GM19467 (cell line): ENCODE measurements at regions not wholly inside any gene's neighbourhood (a gene's known extent, or its start where the extent isn't known, plus 50 kb on each side); places are given as distances from the start of the nearest gene placed in this dataset.
"Not testable (repeated sequence)": the region's sequence is repeated elsewhere in the genome, so short reads cannot be mapped to it uniquely, and the experiment has no call there.

Source experiments
- ATAC-seq: cut with Tn5 transposase; IDR thresholded peaks from one replicate; pipeline ENCODE4 v1.9.1; 2021; ENCODE audit warnings: mild to moderate bottlenecking, moderate library complexity; ENCODE audit not compliant: unreplicated experiment

DNA sequence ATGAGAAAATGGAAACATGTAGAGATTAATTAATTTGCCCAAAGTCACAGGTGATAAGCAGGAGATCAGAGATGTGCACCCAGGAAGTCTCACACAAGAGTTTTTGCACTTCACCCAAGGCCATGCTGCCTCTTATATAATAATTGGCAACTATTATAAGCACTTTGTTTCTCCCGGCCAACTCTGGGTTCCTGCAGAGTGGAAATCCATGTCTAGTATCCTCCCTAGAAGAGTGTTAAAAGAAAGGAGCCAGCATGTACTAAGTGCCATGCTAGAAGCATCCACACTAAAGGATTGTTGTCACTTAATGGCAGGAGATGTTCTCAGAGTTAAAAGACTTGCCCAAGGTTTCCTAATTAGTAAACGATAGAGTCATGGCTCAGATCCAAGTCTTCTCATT, 470.3 kb downstream of the OMA1 start:
- no peak for ATAC-seq

DNA sequence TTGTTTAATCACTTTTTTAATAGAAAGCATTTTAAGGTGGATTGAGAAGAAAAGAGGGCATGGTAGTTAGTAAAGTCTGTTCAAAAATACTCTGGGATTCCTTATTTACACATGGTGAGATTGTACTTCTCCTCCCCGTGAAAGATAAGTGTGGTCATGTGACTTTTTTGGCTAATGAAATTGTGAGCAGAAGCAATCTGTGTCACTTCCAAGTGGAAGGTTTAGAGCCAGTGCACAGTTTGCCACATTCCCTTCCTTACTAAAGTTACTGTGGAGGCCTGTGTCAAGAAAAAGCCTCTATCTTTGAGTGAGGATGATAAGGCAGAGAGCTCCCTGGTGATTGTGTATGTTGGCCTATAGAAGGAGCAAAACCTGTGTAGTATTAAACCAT, 471.3 kb downstream of the OMA1 start:
- no peak for ATAC-seq

DNA sequence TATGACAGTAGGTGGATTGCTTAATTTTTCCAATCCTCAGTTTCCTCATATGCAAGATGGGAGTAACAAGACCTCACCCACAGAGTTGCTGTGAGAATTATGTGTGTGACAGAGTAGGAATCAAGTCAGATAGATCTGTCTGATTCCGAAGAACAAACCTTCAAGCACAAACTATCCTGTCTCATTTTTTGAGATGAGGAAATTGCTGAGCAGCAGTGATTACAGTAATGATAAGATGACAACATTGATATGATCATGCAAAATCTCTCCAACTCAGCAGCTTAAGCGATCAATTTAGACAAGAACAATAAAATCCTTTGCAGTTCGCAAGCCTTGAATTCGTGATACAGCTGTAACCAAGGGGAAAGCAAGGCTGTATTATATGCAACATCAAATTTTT, 474.1 kb downstream of the OMA1 start:
- no peak for ATAC-seq

DNA sequence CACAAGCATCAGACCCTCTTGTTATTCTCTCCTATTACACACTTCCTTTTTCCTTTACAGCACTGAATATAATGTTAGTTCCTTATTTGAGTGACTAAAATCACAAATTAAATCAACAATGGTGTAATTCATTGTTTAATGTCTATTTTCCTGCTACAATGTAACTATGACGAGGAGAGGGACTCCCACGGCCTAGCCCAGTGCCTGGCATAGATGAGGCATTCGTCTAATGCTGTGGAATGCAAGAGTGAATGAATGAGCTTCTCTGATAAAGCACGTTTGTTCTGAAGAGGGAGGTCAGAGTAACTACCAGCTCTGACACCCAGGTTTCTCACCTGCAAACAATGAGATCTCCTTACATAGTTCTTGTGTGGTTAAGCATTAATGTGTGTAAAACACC, 479.4 kb downstream of the OMA1 start:
- no peak for ATAC-seq

DNA sequence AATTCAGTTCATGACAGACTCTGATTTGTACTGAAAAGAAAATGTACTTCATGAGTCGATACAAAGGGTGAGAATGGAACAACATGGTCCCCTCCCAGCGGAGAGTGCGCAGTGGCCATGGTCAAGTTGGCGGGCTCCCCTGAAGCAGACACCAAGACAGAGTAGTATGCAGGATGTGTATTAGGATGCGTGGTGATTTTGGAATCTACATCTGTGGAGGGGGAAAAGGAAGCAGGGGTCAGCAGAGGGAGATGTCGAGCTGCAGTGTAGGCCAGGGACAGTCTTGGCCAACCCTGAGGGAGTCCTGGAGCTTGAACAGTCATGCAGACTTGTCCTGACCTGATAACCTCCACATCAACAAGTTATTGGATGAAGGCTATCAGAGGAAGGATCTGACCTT, 481.0 kb downstream of the OMA1 start:
- ATAC-seq: no peak

DNA sequence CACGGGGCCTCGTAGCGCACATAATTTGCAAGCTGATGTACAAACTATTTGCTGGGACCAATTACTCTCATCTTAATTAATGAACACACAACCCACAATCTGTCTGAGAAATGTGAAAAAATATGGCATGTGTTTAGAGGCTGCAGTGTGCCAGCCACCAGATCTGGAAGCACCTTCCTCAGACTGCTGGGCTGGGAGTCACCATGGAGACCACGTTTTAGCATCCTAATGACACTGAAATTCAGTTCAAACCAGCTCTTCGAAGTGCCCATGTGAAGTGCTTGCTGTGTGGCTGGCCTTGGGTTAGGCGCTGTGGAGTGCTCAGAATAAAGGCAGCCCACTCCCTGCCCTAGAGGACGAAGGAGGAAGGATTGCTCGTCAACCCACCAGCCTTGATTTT, 482.4 kb downstream of the OMA1 start:
- ATAC-seq: no peak

DNA sequence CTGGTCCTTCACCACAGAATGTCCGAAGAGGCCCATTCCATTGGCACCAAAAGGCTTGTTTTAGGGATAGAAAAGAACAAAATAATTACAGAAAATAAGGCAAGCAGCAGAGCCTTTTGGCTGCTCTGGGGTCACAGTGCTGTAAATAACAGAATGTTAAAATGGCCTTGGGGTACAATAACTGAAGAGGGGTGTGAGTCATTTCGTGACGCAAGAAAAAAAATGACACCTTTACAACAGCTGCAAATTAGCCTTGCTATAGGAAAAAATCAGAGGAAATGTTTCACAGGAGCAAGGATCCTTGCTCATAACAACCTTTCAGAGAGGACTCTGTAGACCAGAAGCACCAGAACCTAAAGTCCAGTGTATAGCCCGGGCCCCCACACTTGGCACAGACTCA, 483.4 kb downstream of the OMA1 start:
- no peak for ATAC-seq

DNA sequence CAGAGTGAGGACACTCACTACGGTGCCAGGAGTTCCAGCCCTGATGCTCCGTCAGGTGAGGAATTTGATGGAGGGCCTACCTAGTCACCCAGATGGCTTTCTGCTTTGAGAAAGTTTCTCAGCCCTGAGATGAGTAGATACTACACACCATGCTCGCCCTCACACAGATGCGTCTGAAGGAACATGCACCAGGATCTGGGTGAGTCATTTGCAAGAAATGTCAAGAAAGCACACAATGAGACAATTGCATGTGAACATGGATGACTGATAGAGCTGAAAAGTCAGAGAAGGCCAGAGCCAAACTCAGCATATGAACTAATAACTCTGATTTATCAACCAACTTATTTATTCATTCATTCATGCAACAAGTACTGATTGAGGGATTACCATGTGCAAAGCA, 483.9 kb downstream of the OMA1 start:
- ATAC-seq: no peak

DNA sequence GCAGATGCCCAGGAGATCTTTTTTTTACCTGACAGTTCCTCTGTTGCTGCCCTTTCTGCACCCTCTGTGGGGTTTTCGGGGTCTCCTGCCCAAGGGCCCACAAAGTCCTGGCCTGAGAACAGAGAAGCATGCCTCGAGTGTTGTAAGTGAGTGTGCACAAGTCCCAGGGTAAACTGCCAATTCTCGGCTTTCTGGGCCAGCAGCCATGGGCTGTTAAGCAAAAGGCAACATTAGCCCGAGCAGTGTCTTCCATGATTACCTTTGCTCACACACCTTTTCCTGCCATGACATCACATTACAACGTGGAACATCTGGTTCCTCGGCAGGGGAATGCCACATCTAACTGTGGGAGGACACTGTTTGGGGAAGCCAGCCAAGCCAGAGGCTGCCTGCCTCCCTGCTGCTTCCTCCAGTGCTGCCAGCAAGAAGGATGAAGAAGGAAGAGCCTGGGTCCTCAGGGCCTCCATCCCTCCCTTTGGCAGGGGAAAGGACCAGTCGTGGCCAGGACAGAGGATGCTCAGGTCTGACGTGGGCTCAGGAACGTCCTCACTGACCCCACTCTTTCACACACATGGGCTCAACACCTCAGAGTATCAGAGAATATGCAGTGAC, 485.9 kb downstream of the OMA1 start:
- no peak for ATAC-seq

DNA sequence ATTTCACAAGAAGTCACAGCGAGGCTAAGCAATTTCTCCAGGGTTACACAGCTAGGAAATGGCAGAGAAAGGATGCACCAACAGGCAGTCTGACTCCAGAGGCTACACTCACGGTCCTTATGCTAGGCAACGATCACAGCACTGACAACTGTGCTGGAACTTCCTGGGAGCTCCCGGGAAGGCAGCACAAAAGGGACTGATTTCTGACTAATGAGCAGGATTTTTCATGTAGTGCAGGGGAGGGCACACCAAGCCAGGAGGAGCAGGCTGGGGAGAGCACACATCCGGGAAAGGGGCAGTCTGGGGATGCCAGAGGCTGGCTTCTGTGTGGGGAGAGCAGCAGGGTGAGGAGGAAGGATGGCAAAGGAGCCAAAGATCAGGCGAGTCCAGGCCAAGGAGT, 486.7 kb downstream of the OMA1 start:
- no peak for ATAC-seq

DNA sequence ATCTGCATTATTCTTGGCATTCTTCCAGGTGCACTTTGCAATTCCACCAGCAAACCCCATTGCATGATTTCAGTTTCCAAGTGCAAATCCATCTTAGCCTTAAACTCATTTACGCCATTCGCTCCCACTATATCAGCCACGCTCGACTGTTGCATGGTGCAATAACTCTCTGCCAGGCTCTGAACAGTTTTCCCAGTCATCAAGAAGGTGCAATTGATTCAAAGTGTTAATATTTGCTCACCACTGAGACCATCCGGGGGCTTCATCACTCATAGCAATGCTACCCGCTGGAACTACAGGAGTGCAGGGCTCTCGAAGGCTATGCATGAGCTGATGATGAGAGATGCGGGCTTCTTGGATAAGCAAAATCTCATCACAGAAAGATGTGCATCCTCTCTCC, 488.2 kb downstream of the OMA1 start:
- no peak for ATAC-seq

DNA sequence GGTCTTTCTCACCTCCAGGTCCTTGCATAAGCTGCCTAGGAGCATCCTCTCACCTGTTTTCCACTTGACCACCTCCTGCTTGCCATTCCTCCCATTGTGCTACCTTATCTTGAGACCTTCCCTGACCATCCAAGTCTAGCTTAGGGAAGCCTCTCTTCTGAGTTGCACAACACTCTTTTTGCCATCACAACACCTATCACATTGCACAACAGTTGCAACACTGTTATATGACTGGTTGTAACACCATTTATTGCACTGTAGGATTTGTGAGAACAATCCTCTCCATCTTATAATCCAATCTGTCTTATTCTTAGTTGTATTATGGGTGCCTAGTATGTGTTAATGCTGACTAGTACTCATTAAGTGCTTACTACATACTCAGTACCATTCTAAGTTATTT, 488.7 kb downstream of the OMA1 start:
- no peak for ATAC-seq

DNA sequence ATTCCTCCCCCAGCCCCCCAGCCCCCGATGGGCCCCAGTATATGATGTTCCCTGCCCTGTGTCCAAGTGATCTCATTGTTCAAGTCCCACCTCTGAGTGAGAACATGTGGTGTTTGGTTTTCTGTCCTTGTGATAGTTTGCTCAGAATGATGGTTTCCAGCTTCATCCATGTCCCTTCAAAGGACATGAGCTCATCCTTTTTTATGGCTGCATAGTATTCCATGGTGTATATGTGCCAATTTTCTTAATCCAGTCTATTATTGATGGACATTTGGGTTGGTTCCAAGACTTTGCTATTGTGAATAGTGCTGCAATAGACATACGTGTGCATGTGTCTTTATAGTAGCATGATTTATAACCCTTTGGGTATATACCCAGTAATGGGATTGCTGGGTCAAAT, 495.3 kb downstream of the OMA1 start:
- ATAC-seq: not testable (repeated sequence)

DNA sequence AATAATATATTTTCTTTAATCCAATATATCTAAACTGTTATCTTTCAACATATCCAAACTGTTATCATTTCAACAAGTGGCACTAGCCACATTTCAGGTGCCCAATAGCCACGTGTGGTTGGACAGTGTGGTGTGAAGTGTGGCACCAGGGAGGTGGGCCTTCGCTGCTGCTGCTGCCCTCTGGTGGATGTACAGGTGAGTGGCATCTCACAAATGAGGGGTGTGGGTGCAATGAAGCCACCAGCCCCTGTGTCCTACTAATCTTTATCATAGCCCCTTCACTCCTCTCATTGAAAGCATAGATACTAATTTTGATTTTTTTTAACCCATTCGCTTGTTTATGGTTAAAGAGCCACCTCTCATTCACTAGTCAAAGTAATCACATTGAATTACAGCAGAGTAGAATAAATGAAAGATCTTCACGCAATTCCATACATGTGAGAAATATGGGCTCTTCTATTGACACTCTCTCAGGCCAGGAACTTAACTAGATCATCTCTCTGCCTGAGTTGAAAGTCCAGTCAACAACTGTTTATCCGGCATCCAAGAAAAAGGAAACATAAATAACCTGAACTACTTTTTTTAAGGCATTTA, 499.2 kb downstream of the OMA1 start:
- ATAC-seq: peak; percentile 58

DNA sequence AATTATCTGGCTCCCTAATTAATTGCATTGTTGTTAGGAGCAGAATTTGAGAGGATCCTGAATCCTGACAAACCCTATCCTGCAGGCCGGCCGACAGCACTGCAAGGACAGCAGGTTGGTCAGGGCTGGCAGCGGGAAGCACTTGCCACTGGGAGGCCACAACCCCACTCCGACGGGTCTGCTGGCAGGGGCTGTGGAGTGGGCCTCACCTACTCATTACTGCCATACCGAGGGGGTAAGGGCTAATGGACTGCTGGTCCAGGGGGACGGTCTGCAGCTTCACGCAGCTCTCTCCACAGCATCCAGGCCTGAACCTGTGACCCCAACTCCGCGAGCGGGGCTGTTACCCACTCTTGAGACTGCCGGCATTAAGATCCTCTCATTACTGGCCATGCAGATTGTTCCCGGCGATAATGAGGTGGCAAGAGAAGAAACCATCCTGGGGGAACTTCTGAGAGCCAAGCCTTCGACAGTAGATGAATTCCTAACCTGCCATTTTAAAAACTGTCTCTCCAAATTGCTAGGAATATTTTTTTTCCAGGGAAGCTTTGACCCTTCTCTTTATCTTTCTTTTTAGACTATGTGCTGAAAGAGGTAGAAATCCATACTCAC, 501.3 kb downstream of the OMA1 start:
- no peak for ATAC-seq

DNA sequence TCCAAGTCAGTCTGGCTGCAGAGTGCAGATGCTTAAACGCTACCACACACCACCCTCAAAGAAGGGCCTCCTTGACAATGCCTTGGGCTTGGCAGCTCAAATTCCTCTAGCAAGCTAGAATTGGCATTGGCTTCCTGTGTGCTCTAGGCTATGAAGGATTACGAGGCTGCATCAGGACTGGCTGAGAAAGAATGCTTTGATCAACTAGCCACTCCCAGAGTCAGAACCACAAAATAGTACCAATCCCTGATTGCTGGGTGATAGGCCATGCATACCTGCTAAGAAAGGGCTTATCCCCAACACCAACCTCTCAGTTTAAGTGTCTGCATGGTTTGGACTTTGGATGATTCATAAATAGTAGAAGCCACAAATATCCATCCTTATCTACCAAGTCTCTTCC, 504.9 kb downstream of the OMA1 start:
- ATAC-seq: no peak

DNA sequence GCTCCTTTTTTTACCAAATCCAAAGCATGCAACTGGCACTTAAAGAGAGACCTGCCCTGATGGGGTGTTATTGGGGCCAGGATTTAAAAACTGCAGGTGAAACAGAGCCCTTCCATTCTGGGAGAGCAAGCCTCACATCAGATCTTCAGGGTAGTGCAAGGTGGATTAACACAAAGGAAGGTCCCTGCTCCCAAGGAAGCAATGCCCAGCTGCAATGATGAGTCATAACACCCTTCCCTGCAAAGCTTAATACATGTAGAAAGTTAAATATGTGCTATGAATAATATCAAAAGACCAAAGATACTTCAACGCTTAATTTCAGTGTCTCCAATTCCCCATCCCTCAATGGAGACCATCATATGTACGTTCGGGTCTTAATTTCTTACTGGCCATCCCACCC, 508.0 kb downstream of the OMA1 start:
- ATAC-seq: no peak

DNA sequence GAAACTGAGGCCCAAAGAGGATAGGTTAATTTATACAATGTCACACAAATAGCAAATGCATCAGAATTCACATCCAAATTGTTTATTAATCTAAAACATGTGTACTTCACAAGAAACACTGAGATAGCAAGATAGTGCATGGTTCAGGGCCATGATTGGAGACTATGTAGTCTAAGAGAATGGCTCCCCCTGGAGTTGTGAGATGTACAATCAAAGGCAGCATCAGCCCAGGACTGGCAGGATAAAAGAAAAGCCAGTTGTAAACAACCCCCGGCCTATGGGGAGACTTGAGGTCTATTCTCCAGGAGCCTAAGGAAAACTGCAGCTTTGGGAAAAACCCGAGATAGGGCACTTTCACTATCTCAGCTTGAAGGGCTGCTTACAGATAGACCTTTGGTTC, 511.0 kb downstream of the OMA1 start:
- ATAC-seq: no peak

DNA sequence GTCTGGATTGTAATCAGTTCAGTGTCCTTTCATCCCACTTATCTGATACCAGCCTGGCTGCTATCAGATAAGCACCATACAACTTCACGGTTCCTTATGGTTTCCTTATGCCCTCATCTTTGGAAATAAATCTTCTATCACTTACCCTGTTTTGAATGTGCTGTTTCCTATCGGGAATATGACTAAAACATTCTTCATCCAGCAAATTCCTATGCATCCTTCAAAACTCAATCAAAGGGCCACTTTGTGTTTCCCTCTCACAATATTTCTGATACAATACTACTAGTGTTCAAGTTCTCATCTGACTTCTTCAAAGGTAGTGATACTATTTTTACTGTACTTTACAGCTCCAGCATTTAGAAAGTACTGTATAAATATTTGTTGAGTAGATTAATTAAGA, 513.2 kb downstream of the OMA1 start:
- no peak for ATAC-seq

DNA sequence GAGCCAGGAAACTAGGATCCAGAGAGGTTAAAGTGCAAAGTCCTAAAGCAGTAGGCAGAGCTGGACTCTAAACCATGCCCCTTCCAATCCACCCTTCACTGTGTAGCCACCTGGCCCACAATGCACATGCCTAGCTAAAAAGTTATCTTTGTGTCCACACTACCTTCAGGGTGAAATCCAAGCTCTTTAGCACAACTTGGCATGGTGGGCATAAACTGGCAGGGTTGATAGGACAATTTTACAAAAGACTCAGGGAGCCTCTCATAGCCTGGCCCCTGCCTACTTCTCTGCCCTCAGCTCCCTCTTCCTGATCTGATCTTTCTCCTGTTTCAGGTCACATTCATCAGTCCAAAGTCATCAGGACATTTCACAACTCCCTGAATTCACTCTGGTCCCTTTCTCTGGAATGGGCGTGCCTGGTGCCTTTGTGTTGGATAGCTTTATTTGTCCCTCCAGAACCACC, 513.9 kb downstream of the OMA1 start:
- no peak for ATAC-seq

DNA sequence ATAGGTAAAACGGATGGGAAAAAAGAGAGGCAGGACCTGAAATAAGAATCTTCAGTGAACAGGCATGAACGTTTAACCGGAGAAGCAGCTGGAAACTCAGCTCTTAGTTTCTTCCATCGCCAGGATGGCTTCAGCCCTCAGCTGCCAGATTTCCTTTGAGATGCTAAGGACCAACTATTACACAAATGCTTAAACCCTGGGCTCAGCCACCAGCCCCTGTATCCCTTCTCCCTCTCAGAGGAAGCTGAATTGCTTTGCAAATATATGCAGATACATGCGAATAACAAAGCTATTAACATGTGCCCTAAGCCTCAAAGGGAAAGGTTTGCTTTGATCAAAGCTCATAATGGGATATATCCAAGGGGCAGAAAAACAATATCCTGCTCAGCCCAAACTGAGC, 515.1 kb downstream of the OMA1 start:
- ATAC-seq: no peak

DNA sequence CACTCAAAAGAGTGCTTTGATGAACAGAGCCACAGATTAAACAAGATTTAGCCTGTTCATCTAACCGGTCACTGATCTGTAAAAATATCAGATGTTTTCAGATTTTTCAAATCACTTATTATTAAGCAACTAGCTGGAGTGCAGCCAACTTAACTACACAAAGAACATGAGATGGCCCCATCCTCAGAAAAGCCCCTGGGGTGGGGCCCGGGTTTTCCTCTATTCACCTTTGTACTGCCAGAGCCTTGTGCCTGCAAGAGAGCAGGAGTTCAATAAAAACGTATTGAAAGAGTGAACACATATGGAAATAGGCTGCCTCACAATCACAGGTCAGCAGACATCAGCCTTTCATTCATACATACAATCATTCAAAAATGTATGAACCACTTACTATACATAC, 516.1 kb downstream of the OMA1 start:
- no peak for ATAC-seq

DNA sequence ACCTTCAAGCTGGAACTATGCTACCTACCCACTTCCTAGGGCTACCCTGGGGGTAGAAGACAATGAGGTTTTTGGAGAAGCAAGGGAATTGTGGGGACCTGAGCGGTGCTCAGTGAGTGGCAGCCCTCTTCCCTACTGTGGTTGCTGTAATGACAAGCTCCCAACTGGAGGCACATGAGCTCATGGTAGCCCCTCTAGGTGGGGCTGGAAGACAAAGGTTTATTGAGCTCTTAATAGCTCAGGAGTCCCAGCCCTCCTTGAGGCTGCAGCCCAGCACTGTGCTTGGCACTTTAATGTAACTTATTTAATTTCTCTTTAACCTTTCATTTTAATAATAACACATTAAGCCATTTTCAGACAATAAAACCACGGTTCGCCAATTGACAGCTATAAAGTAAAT, 528.9 kb downstream of the OMA1 start:
- no peak for ATAC-seq
